Fibroblast of mammary gland (primary cell): ENCODE measurements at regions not wholly inside any gene's neighbourhood (a gene's known extent, or its start where the extent isn't known, plus 50 kb on each side); places are given as distances from the start of the nearest gene placed in this dataset.

Experiments
- DNase-seq: peaks from one replicate; pipeline ENCODE4 v3.0.0-alpha.2; 2010; ENCODE audit warnings: low read depth
- H3K4me3 ChIP-seq: 2 replicates; pipeline ENCODE4 v1.5.1; 2011; ENCODE audit warnings: low read depth, mild to moderate bottlenecking, low read length, moderate library complexity; ENCODE audit not compliant: control insufficient read depth
- TF ChIP-seq, protein P1 (sequence below): conservative IDR thresholded peaks from 2 replicates; pipeline ENCODE4 v1.5.1; 2011; ENCODE audit warnings: low read depth, low read length, inconsistent platforms; ENCODE audit not compliant: control insufficient read depth, insufficient read depth

DNA sequence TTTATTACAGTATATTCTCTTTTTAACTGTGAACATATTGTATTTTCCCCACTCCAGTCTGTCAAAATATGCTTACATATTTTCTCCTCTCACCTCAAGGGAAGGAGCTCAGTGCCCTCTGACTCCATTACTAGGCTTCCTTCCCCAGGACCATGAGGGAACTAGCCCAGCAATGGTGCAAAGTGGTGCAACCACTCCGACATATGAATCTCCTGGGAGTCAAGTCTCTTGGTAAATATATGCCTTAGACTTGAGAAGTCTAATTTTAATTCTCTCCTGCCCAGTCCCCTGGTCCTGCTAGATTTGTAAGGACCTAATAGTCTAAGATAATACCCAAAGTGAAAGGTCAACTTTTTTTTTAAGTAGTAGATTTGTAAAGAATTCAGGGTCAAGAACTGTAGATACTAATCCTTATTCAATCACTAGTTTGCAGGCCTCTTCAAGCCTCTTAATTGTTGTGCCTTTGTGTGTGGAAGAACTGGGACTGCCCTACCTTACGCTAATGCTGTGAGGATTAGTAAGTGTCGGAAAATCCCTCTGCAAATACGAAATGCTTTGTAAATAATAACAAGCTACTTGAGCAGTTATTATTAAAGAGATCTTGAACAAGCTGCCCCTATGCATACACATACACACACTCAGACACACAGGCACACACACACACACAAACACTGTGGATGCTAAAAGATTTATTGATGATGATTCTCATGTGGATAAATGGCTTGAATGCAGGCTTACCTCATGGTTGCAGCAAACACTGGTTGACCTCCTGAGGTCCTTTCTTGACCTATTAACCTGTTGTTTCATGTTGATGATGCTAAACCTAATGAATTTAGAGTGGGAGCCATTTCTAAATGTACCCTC lies 251.2 kb upstream of the PARD3B start:
- TF ChIP-seq, protein P1, sequence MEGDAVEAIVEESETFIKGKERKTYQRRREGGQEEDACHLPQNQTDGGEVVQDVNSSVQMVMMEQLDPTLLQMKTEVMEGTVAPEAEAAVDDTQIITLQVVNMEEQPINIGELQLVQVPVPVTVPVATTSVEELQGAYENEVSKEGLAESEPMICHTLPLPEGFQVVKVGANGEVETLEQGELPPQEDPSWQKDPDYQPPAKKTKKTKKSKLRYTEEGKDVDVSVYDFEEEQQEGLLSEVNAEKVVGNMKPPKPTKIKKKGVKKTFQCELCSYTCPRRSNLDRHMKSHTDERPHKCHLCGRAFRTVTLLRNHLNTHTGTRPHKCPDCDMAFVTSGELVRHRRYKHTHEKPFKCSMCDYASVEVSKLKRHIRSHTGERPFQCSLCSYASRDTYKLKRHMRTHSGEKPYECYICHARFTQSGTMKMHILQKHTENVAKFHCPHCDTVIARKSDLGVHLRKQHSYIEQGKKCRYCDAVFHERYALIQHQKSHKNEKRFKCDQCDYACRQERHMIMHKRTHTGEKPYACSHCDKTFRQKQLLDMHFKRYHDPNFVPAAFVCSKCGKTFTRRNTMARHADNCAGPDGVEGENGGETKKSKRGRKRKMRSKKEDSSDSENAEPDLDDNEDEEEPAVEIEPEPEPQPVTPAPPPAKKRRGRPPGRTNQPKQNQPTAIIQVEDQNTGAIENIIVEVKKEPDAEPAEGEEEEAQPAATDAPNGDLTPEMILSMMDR = no peak
- DNase-seq = no peak
- no peak overlapping the region for H3K4me3 ChIP-seq

DNA sequence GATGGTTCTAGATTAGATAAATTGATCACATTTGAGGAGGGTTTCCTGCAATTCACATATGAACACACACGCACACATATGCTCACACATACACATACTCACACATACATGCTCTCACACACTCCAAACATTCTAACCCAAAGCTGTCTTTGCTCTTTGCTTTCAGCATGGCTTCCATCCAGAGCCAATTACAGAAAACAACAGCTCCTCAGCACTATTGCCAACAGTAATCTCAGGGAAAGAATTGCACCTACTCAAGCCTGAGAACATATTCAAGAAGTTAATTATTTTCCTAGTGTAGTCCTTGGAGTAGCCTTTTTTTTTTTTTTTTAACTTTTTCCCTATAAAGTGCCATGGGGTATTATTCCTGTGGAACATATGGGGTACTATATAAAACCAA lies 246.9 kb upstream of the PARD3B start:
- no peak overlapping the region for H3K4me3 ChIP-seq
- TF ChIP-seq, protein P1 = no peak
- DNase-seq = no peak

DNA sequence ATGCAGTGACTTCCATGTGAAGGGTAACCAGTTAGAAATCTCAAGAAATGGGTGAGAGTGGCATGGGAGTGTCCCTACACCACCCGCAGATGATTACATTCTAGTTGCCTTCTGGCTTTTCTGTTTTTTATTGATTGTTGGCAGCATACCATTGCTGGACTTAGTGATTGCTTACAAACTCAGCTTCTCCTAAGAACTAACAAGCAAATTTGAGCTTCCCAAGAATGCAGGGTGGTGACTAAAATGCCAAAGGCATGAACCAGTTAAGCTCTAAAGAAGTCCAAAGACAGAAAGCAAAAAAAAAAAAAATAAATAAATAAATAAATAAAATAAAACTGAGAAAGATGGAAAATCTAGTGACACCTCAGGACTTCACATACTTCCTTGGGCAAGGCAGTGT lies 245.5 kb upstream of the PARD3B start:
- no peak for DNase-seq
- TF ChIP-seq, protein P1 = no peak
- no peak overlapping the region for H3K4me3 ChIP-seq

DNA sequence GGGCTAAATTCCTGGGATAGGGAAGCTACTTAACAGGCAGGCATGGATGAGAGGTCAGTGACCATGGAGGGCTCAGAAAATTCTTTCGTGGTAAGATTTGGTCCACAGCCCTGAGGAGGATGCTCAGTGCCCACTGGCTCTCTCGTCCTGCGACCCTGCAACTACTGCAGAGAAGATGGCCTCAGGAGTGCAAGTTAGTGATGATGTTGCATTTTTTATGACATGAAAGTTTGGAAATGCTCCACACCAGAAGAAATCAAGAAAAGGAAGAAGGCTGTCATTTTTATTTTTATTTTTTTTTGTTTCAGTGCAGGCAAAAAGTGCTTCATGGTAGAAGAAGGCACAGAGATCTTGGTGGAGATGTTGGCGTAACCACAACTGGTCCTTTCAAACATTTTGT lies 238.6 kb upstream of the PARD3B start:
- TF ChIP-seq, protein P1 = no peak
- DNase-seq = no peak

DNA sequence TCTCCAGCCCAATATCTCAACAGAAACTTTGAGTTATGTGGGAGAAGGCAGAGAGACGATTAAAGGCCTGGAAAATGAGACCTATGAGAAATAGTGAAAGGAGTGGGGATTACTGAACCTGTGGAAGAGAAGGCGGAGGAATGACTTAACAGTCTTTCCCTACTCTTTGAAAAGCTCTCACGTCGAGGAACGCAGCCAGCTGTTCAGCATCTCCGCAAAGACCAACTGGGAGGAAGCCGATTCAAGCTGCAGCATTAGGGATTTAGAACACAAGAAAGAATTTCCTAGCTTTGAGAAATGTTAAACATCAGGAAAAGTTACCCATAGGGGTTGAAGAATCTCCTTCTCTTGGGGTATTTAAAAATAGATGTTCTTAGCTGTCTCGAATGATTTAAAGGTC lies 233.2 kb upstream of the PARD3B start:
- TF ChIP-seq, protein P1 = no peak
- no peak for DNase-seq
- no peak overlapping the region for H3K4me3 ChIP-seq

More for the DNA sequence above, 238.6 kb upstream of the PARD3B start:
- H3K4me3 ChIP-seq = no peak overlapping the region

DNA sequence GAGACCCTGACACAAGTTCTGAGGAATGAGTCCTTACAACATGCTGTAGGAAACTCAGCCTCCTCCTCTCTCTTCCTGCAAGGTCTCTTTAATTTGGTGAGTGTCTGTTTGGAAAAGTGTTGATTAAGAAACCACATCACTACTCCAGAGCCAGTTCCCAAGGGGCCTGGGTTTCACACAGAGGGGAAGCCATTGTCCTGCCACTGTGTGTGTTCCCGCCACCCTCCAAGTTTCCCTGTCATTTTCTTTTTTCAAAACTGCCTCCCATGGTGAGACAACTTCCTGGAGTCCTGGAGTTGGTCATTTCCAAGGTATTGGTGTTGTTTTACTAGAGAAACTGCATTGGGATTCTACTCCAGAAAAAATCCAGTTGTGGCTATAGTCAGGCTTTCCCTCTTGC lies 232.0 kb upstream of the PARD3B start:
- no peak for DNase-seq
- TF ChIP-seq, protein P1 = no peak
- H3K4me3 ChIP-seq = no peak overlapping the region

DNA sequence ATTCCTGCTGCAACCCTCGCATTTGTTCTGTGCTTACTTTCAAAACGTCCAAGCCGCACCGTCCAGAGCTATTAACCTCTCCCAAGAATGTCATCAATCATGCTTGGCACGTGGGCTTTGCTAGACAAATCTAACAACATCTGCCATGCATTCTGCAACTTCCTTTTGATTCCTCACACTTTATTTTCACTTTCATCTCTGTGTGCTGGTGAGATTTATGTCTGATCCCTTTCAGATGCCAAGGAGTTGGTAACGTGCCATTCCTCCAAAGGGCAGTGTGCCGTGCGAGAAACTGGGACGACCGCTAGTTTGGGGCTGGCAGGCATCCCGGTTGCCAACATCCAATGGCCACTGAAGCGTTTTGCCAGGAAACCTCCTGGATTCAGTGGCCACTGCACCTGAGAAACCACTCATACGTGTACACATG lies 230.0 kb upstream of the PARD3B start:
- TF ChIP-seq, protein P1 = no peak
- no peak overlapping the region for H3K4me3 ChIP-seq

More for the DNA sequence above, 230.0 kb upstream of the PARD3B start:
- DNase-seq = peak; percentile 17
